ENCODE measurements at regions not wholly inside any gene's neighbourhood (a gene's known extent, or its start where the extent isn't known, plus 50 kb on each side); places are given as distances from the start of the nearest gene placed in this dataset.

DNA sequence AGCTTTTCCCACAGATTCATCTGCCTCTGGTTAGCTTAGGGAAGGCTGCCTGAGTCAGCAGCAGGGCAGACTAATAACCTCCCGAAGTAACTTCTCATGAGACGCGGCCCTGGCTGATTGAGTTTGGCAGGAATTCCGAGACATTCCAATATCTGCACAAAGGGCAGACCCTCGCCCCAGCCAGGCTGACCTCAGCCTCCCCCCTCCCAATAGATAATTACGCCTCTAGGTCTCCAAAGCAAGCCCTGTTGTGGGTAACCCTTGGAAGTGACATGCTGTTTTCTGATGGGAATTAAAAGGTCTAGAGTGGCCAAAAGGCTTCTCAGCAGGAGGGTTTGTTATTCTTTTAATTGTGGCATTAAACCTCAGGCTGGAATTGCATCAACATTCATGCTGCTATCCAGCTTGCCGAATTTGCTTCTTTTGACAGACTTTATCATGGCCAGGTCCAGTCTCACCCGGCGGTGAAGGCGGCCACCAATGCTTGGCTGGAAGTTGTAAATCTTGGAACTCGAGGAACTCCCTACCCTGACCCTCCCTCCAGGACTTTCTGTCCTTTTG is 98.0 kb upstream of the SLC14A2 start:
- Histone ChIP-seq H3K27ac (ENCODE audit: low read depth in 1 of 2, low read length in 2 of 2) (peak overlapping the region; percentile 70 to 100), H3K4me3 (ENCODE audit: low read length in 2 of 2) (no peak overlapping the region), H3K4me1 (ENCODE audit: control insufficient read depth in 1 of 2, insufficient read depth in 2 of 2, low read length in 2 of 2) (peaks cover 9 to 13% of the 10 kb centered on the region in 2 donors), H3K9me3 (ENCODE audit: control insufficient read depth, low read length) (no peaks in the 10 kb centered on the region), H3K36me3 (ENCODE audit: control insufficient read depth in 1 of 2, insufficient read depth in 2 of 2, low read length in 1 of 2) (no peaks in the 10 kb centered on the region), H3K27me3 (ENCODE audit: control insufficient read depth in 1 of 2, insufficient read depth in 2 of 2, low read length in 1 of 2) (no peaks in the 10 kb centered on the region)
- intact Hi-C loops (cut with DNase I): no loop called here
- peak; percentile 77 to 83 for DNase-seq
- ATAC-seq (ENCODE audit: low FRiP score): peak; percentile 78
- WGBS, 2 donors: 4% methylated on average over 11 of the region's 11 CpGs

DNA sequence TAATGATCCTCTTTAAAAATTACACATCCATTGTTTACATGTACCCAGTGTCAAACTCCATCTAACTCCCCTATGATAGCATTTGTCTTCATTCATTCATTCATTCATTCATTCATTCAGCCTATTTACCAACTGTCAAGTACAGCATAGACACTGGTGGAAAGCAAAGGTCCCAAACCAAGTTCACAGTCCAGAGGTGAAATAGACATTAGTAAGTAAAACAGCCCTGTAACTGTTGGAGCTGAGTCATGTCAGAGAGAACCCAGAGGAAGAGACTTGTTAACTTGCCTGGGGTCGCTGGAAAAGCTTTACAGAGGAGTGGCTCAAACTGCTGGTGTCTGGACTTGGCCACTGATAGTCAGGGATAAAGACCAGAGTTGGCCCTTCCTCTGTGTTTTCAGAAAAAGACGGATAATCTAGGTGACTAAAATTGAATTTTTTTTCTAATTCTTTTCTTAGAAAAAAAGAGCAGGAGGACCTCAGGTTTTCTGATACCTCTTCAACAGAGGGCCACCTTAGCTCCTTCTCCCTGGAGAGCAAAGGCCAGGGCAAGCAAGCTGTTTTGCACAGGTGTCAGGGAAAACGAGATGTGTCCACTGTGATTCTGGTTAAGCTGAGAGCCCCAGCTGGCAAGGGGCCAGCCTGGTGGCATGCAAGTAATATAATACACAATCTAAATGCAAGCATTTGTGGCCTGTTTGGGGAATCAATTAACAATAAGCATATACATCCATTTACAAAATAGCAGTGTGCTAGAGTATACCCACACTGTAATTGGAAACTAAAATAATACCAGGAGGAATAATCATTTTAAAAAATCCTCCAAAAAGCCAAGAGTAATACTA is 96.7 kb upstream of the SLC14A2 start:
- Histone ChIP-seq H3K4me1 (ENCODE audit: control insufficient read depth in 1 of 2, insufficient read depth in 2 of 2, low read length in 2 of 2) (peaks cover 9 to 13% of the 10 kb centered on the region in 2 donors), H3K27me3 (ENCODE audit: control insufficient read depth in 1 of 2, insufficient read depth in 2 of 2, low read length in 1 of 2) (no peaks in the 10 kb centered on the region), H3K36me3 (ENCODE audit: control insufficient read depth in 1 of 2, insufficient read depth in 2 of 2, low read length in 1 of 2) (no peaks in the 10 kb centered on the region), H3K4me3 (ENCODE audit: low read length in 2 of 2) (no peak overlapping the region), H3K27ac (ENCODE audit: low read depth in 1 of 2, low read length in 2 of 2) (peak overlapping the region in 1 of 2 donors; percentile 79), H3K9me3 (ENCODE audit: control insufficient read depth, low read length) (no peaks in the 10 kb centered on the region)
- WGBS, 2 donors: 34 to 49% methylated on average over 3 of the region's 3 CpGs
- ATAC-seq (ENCODE audit: low FRiP score) (no peak), DNase-seq (no peak)
- intact Hi-C loops (cut with DNase I): no loop called here

GRCh38 chr18:45519411-45520280 is 95.6 kb upstream of the SLC14A2 start:
- Histone ChIP-seq H3K4me1 (ENCODE audit: control insufficient read depth in 1 of 2, insufficient read depth in 2 of 2, low read length in 2 of 2) (peaks cover 9 to 13% of the 10 kb centered on the region in 2 donors), H3K4me3 (ENCODE audit: low read length in 2 of 2) (no peak overlapping the region), H3K27me3 (ENCODE audit: control insufficient read depth in 1 of 2, insufficient read depth in 2 of 2, low read length in 1 of 2) (no peaks in the 10 kb centered on the region), H3K27ac (ENCODE audit: low read depth in 1 of 2, low read length in 2 of 2) (peak overlapping the region; percentile 50 to 88), H3K36me3 (ENCODE audit: control insufficient read depth in 1 of 2, insufficient read depth in 2 of 2, low read length in 1 of 2) (no peaks in the 10 kb centered on the region), H3K9me3 (ENCODE audit: control insufficient read depth, low read length) (no peaks in the 10 kb centered on the region)
- DNase-seq: no peak
- intact Hi-C loops (cut with DNase I): loop anchor here (5.0 kb wide), 2 partner anchors 108 to 272 kb away; no protein-coding TSS in a partner anchor
- ATAC-seq (ENCODE audit: low FRiP score): no peak
- WGBS, 2 donors: 62 to 64% methylated on average over 7 of the region's 7 CpGs

DNA sequence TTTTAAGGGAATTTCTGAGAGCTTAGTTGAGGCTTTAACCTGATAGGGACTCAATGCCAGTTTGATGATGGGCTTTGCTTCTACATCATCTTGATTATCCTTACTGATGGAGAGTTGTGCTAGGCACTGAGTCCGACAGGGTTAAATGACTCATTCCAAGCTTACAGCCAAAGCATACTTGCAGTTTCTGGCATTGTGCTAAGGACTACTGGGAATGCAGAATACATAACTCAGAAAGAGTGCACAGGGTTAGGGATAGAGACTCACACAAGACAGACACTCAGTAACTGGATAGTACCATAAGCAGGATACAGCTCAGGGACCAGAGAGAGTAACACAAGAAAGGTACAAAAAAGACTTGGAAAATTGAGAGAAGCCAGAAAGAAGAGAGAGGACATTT is 94.1 kb upstream of the SLC14A2 start:
- no peaks in the 10 kb centered on the region for H3K27me3 ChIP-seq (ENCODE audit: control insufficient read depth in 1 of 2, insufficient read depth in 2 of 2, low read length in 1 of 2)
- no peak for DNase-seq
- peak; percentile 39 for ATAC-seq (ENCODE audit: low FRiP score)
- H3K4me3 ChIP-seq (ENCODE audit: low read length in 2 of 2): no peak overlapping the region
- WGBS, 2 donors: 4 to 6% methylated on average over 1 of the region's 1 CpG
- no peaks in the 10 kb centered on the region for H3K9me3 ChIP-seq (ENCODE audit: control insufficient read depth, low read length)
- peak overlapping the region; percentile 1 to 89 for H3K27ac ChIP-seq (ENCODE audit: low read depth in 1 of 2, low read length in 2 of 2)
- intact Hi-C loops (cut with DNase I): loop anchor here (5.0 kb wide), 2 partner anchors 106 to 274 kb away; no protein-coding TSS in a partner anchor
- no peaks in the 10 kb centered on the region for H3K36me3 ChIP-seq (ENCODE audit: control insufficient read depth in 1 of 2, insufficient read depth in 2 of 2, low read length in 1 of 2)
- peaks cover 9 to 13% of the 10 kb centered on the region in 2 donors for H3K4me1 ChIP-seq (ENCODE audit: control insufficient read depth in 1 of 2, insufficient read depth in 2 of 2, low read length in 2 of 2)

- Histone ChIP-seq H3K4me3 (ENCODE audit: low read length in 2 of 2) (no peak overlapping the region), H3K27me3 (ENCODE audit: control insufficient read depth in 1 of 2, insufficient read depth in 2 of 2, low read length in 1 of 2) (no peaks in the 10 kb centered on the region), H3K36me3 (ENCODE audit: control insufficient read depth in 1 of 2, insufficient read depth in 2 of 2, low read length in 1 of 2) (no peaks in the 10 kb centered on the region), H3K27ac (ENCODE audit: low read depth in 1 of 2, low read length in 2 of 2) (peak overlapping the region; percentile 1 to 92), H3K4me1 (ENCODE audit: control insufficient read depth in 1 of 2, insufficient read depth in 2 of 2, low read length in 2 of 2) (peaks cover 6 to 7% of the 10 kb centered on the region in 2 donors), H3K9me3 (ENCODE audit: control insufficient read depth, low read length) (no peaks in the 10 kb centered on the region)
- WGBS, 2 donors: 3 to 4% methylated on average over 3 of the region's 3 CpGs
- intact Hi-C loops (cut with DNase I): loop anchor here (5.0 kb wide), 2 partner anchors 106 to 274 kb away; no protein-coding TSS in a partner anchor
- DNase-seq (peak; percentile 75 to 80), ATAC-seq (ENCODE audit: low FRiP score) (peak; percentile 60)
Measured at GRCh38 chr18:45521777-45522176, 93.5 kb upstream of the SLC14A2 start.

GRCh38 chr18:45522371-45522770 is 92.9 kb upstream of the SLC14A2 start:
- ATAC-seq (ENCODE audit: low FRiP score): peak; percentile 55
- intact Hi-C loops (cut with DNase I): loop anchor here (5.0 kb wide), 2 partner anchors 105 to 275 kb away; no protein-coding TSS in a partner anchor
- WGBS, 2 donors: 13 to 17% methylated on average over 8 of the region's 8 CpGs
- H3K4me3 ChIP-seq (ENCODE audit: low read length in 2 of 2): no peak overlapping the region
- DNase-seq: peak in 1 of 2 donors; percentile 62
- H3K4me1 ChIP-seq (ENCODE audit: control insufficient read depth in 1 of 2, insufficient read depth in 2 of 2, low read length in 2 of 2): peaks cover 3 to 5% of the 10 kb centered on the region in 2 donors
- no peaks in the 10 kb centered on the region for H3K27me3 ChIP-seq (ENCODE audit: control insufficient read depth in 1 of 2, insufficient read depth in 2 of 2, low read length in 1 of 2)
- peak overlapping the region in 1 of 2 donors; percentile 92 for H3K27ac ChIP-seq (ENCODE audit: low read depth in 1 of 2, low read length in 2 of 2)
- H3K9me3 ChIP-seq (ENCODE audit: control insufficient read depth, low read length): no peaks in the 10 kb centered on the region
- no peaks in the 10 kb centered on the region for H3K36me3 ChIP-seq (ENCODE audit: control insufficient read depth in 1 of 2, insufficient read depth in 2 of 2, low read length in 1 of 2)

DNA sequence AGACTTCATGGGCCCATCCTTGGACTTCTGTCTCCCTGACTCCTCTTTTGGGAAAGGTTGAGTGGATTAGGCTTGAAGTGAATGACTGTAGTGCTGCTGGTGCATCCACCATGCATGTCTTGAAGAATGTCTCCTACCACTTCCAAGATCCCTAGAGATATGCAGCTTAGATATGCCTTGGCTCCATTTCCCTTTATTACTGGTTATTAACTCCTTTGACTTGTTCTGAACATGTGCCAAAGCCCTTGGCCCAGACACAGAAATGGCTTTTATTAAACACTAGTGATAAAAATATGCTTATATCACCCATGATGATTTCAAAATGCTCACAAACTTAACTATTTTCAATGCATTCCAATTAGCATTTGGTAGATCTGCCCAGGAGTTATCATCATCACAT is 90.0 kb upstream of the SLC14A2 start:
- ATAC-seq (ENCODE audit: low FRiP score): no peak

DNA sequence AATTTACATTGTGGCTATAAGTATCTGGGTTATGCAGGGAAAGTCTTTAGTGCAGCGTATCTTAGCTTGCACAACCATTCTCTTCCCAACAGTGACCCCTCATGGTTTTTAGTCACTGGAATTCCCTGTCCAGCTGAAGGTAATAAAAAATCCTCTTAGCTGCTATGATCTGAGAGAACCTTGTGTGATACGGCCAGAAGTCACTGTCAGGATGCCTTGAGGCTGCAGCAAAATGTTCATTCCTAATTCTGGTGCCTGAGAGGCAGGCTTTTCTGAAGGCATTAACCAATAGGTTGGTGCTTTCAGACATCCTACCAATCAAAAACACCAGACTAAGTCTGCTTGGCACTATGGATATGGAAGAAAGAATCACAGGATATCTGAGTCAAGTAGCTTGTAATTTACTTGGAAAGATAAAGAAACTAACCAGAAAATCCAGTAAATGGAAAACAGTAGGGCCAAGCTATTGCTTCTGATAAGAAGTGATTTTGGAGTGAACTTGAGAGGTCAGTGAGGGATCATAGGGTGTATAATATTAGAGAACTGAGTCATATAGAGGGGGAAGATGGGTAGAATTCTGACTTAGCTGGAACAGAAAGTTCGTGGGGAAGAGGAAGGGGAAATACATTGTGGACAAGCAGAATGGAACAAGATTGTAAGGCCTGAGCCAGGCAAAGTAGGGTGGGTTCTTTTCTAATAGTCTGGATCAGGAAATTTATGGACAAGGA is 89.0 kb upstream of the SLC14A2 start:
- H3K27ac ChIP-seq (ENCODE audit: low read depth in 1 of 2, low read length in 2 of 2): no peak overlapping the region
- WGBS, 2 donors: 43 to 45% methylated on average over 3 of the region's 3 CpGs
- peaks cover 0 to 3% of the 10 kb centered on the region in 2 donors for H3K4me1 ChIP-seq (ENCODE audit: control insufficient read depth in 1 of 2, insufficient read depth in 2 of 2, low read length in 2 of 2)
- DNase-seq (no peak), ATAC-seq (ENCODE audit: low FRiP score) (peak; percentile 37)
- no peaks in the 10 kb centered on the region for H3K36me3 ChIP-seq (ENCODE audit: control insufficient read depth in 1 of 2, insufficient read depth in 2 of 2, low read length in 1 of 2)
- H3K9me3 ChIP-seq (ENCODE audit: control insufficient read depth, low read length): no peaks in the 10 kb centered on the region
- no peaks in the 10 kb centered on the region for H3K27me3 ChIP-seq (ENCODE audit: control insufficient read depth in 1 of 2, insufficient read depth in 2 of 2, low read length in 1 of 2)
- intact Hi-C loops (cut with DNase I): no loop called here
- H3K4me3 ChIP-seq (ENCODE audit: low read length in 2 of 2): no peak overlapping the region

More for the DNA sequence above, 90.0 kb upstream of the SLC14A2 start:
- H3K27ac ChIP-seq (ENCODE audit: low read depth in 1 of 2, low read length in 2 of 2): no peak overlapping the region
- no peaks in the 10 kb centered on the region for H3K36me3 ChIP-seq (ENCODE audit: control insufficient read depth in 1 of 2, insufficient read depth in 2 of 2, low read length in 1 of 2)
- peaks cover 0 to 3% of the 10 kb centered on the region in 2 donors for H3K4me1 ChIP-seq (ENCODE audit: control insufficient read depth in 1 of 2, insufficient read depth in 2 of 2, low read length in 2 of 2)
- DNase-seq: no peak
- no peaks in the 10 kb centered on the region for H3K27me3 ChIP-seq (ENCODE audit: control insufficient read depth in 1 of 2, insufficient read depth in 2 of 2, low read length in 1 of 2)
- no peaks in the 10 kb centered on the region for H3K9me3 ChIP-seq (ENCODE audit: control insufficient read depth, low read length)
- no peak overlapping the region for H3K4me3 ChIP-seq (ENCODE audit: low read length in 2 of 2)
- intact Hi-C loops (cut with DNase I): no loop called here

Measured in aorta (tissue), 5 donors.